GM06990 (cell line): ENCODE measurements at regions not wholly inside any gene's neighbourhood (a gene's known extent, or its start where the extent isn't known, plus 50 kb on each side); places are given as distances from the start of the nearest gene placed in this dataset.

Source experiments
- DNase-seq: peaks from one replicate; pipeline ENCODE4 v3.0.0-alpha.2; 2011; ENCODE audit not compliant: insufficient read length; ENCODE audit errors: extremely low read depth
- H3K27me3 ChIP-seq: replicated peaks from 2 replicates; pipeline ENCODE4 v1.6.0; 2011; ENCODE audit warnings: low read length; ENCODE audit not compliant: control insufficient read depth, insufficient read depth
- H3K36me3 ChIP-seq: 2 replicates; pipeline ENCODE4 v1.5.1; 2011; ENCODE audit warnings: low read length; ENCODE audit not compliant: control insufficient read depth, insufficient read depth
- H3K4me3 ChIP-seq: replicated peaks from 2 replicates; pipeline ENCODE4 v1.5.1; 2011; ENCODE audit warnings: low read depth, mild to moderate bottlenecking, control low read depth, low read length
- CTCF ChIP-seq: IDR thresholded peaks from 2 replicates; pipeline ENCODE4 v1.5.1; 2011; ENCODE audit warnings: low read length, control low read depth, mild to moderate bottlenecking, inconsistent platforms; ENCODE audit not compliant: insufficient read depth, poor library complexity, severe bottlenecking

DNA sequence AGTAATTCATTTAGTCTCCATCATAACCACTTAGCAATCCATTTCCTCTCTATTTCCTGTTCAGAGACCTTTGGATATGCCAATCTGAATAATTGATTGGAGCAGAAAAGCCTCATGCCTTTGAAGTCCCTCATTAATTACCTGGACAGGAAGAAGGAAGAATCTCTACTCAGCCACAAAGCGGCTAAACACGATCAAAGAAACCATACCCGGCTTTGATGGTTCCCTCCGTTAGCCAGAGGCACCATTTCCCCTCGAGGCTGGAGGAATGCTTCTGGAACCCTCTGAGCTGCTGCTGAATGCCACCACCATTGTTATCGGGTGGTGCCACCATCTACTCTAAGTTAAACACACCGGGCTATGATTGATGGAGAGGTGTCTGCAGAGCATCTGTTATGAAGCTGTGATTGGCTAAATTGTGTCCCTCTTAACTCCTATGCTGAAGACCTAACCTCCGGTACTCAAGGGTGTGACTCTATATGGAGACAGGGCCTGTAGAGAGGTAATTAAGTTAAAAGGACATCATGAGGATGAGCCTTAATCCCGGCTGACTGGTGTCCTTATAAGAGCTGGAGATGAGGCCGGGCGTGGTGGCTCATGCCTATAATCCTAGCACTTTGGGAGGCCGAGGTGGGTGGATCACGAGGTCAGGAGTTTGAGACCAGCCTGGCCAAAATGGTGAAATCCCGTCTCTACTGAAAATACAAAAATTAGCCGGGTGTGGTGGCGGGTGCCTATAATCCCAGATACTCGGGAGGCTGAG, 168.6 kb downstream of the CTTN start:
- H3K4me3 ChIP-seq = no peak overlapping the region
- H3K36me3 ChIP-seq = no peaks in the 10 kb centered on the region
- no peak for TF ChIP-seq CTCF
- no peak for DNase-seq
- H3K27me3 ChIP-seq = no peaks in the 10 kb centered on the region; the same call in none of the 2 replicates

GRCh38 chr11:70567680-70568034, 169.3 kb downstream of the CTTN start:
- no peak for TF ChIP-seq CTCF
- no peaks in the 10 kb centered on the region; the same call in none of the 2 replicates for H3K27me3 ChIP-seq
- no peaks in the 10 kb centered on the region for H3K36me3 ChIP-seq
- no peak overlapping the region for H3K4me3 ChIP-seq
- no peak for DNase-seq

- TF ChIP-seq CTCF = no peak
- no peak for DNase-seq
- Histone ChIP-seq H3K27me3 (no peaks in the 10 kb centered on the region; the same call in none of the 2 replicates), H3K36me3 (no peaks in the 10 kb centered on the region), H3K4me3 (no peak overlapping the region)
Observed at GRCh38 chr11:70568035-70568813, 169.9 kb downstream of the CTTN start.

GRCh38 chr11:70568814-70569617, 170.7 kb downstream of the CTTN start:
- Histone ChIP-seq H3K4me3 (no peak overlapping the region), H3K27me3 (no peaks in the 10 kb centered on the region; the same call in none of the 2 replicates), H3K36me3 (no peaks in the 10 kb centered on the region)
- TF ChIP-seq CTCF = no peak
- DNase-seq = no peak

DNA sequence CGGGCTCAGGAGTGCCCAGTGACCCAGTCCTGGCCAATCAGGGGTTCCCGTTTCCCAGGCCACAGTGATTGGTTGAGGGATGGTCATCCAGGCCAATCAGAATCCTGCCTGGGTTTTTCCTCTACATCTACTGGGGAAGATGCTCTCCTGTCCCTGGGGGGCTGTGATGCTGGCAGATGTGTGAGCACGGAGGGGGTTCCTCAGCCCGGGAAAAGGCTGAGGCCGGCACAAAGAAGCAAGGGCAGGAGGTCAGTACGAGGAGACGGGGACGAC, 171.2 kb downstream of the CTTN start:
- H3K27me3 ChIP-seq = no peaks in the 10 kb centered on the region; the same call in none of the 2 replicates
- no peak for DNase-seq
- H3K36me3 ChIP-seq = no peaks in the 10 kb centered on the region
- no peak for TF ChIP-seq CTCF
- H3K4me3 ChIP-seq = no peak overlapping the region
